Activated naive CD4-positive, alpha-beta T cell (primary cell): ENCODE measurements at regions not wholly inside any gene's neighbourhood (a gene's known extent, or its start where the extent isn't known, plus 50 kb on each side); places are given as distances from the start of the nearest gene placed in this dataset.

ENCODE experiments used
- DNase-seq, 4 experiments: peaks; one replicate each; lab custom pipeline; 2025; lab: John Stamatoyannopoulos, UW

- DNase-seq: no peak
Measured at GRCh38 chr17:77746393-77746792, 212.1 kb upstream of the TNRC6C start.

DNA sequence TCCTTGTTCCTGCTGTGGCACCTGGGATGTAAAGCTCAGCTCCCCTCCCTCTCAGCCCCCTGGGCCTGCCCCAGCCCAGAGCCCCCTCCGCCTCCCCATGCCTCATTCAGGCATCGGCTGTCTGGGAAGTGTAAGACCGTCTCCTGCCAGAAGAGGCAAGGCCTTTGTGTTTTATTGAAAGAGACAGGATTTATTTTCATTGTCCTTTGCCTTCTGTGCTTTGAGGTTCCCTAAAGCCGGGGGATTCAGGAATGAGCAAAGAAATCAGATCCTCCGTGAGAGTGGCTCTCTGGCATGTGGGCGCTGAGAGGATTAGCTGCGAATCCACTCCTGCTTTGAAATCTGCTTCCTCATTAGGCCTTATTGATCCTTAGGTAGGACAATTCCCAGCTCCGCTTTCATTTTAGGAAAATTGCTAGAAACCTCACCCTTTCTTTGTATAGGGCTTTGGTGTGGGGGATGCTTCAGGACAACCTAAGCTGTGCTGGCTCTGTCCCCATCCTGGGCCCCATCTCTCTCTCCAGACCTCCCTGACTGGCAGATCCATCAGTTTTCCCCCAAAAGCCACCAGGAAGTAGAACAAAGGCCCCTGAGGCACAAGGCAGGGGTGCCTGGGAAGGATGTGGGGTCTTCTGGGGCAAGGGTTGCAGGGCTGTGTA, 211.5 kb upstream of the TNRC6C start:
- no peak for DNase-seq

DNA sequence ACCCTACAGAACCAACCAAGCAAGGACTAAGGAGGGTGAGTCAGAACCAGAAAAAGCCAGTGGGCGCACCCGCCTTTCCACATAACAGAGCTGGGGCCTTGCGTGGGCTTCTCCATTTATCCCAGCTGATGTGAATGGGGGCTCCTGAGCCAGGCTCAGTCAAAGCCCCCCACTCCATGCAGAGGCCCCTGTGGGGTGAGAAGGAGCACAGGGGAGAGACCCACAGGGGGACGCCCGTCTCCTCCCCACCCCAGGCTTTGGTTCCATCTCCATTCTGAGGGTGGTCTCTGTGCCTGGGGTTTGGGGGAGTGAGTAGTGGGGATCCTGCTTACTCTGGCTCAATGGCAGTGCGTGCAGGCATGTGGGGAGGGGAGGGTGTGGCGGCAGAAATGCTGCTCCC, 210.1 kb upstream of the TNRC6C start:
- DNase-seq: no peak

DNA sequence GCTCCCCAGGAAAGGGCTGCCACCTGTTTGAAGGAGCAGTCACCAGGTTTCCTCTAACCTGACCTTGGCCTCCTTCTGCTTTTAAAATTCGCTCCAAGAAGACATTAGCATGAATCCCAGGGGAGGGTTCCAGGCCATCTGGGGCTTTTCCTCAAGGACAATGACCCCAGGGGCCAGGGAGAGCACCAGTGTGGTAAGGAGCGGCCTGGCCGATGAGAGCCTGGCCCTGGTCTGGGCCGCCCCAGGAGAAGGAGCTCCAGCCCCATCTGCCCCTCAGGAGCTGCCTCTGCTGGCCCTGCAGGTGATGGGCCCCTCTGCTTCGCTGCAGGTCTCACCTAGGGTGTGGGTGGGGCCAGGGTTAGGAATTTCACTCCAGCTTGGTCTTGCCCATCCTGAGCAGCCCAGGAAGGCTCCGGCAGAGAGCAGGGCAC, 209.2 kb upstream of the TNRC6C start:
- no peak for DNase-seq

DNA sequence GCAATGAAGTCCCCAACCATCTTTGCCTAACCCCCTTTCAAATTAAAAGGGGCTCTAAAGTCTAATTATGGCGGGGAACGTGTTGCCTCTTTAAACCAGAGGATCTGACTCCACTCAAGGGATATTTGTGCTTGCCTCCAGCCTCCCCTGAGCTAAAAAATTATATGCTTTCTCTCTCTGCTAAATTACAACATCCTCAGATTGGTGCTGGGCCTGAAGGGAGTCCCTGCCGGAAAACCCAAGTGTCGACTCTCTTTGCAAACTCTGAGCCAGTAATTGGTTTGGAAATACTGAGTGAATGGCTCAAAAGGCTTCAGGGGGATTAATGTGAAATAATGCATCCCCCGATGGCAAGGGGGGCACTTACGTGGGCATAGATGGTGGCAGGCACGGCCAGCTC, 208.5 kb upstream of the TNRC6C start:
- no peak for DNase-seq

- no peak for DNase-seq
Measured at GRCh38 chr17:77750427-77751043, 208.0 kb upstream of the TNRC6C start.

- no peak for DNase-seq
Measured at GRCh38 chr17:77753246-77753645, 205.3 kb upstream of the TNRC6C start.

DNA sequence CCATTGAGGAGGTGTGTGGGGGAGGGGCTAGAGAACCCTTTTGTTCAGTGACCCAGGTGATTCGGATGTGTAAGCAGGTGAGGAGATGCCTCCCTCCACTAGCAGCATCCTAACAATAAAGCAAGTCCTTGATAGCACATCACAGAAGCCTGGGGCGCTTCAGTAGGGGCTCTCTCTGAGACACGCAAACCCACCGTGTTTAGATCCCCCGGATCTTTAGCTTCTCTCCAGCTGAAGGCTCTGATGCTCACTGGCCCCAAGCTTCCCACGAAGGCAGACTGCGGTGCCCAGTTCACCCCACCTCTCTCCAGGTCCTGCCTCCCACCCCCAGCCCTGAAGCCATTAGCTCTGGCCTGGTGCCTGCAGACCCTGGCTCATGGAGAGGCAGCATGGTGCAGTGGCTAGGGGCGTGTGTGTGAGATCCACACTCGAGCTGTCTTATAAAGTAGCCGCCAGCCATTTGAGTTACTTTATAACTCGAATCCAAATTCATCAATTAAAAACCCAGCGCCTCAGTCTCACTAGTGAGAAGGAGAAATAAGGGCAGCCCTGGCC, 204.7 kb upstream of the TNRC6C start:
- no peak for DNase-seq

DNA sequence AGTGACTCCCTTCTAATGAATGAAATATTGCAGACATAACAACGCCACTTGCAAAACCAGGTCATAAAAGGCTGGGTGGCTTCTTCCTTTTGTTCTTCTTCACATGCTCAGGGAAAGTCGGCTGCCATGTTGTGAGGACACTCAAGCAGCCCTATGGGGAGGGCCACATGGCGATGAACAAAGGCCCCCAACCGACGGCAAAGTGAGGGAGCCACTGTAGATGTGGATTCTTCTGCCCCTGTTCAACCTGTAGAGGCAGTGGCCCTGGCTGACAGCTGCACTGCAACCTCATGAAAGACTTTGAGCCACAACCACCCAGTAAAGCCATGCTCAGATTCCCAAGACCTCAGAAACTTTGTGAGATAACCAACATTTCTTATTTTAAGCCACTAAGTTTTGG, 203.5 kb upstream of the TNRC6C start:
- DNase-seq: no peak

GRCh38 chr17:77755410-77755963, 203.0 kb upstream of the TNRC6C start:
- DNase-seq: no peak

DNA sequence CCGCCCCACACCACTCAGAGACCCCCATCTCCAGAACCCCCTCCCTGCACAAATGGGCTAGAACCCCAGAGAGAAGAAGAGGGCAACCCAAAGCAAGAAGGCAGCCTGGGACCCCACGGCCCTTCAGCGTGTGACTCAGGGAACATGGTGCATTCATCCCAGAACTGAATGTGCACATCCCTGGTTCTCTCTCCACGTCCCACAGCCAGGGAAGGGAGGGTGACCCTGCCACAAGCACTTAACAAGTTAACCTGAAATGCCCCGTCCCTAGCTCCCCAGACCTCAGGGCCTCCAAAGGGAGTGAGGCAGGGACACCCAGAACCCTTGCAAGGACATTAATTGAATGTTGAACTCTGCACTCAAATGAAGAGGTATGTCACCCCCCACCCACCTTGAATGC, 202.5 kb upstream of the TNRC6C start:
- DNase-seq: no peak

GRCh38 chr17:77756846-77757560, 201.5 kb upstream of the TNRC6C start:
- DNase-seq: no peak

GRCh38 chr17:77757561-77757898, 201.0 kb upstream of the TNRC6C start:
- DNase-seq: no peak

GRCh38 chr17:77763023-77763422, 195.5 kb upstream of the TNRC6C start:
- no peak for DNase-seq

GRCh38 chr17:77763575-77763974, 194.9 kb upstream of the TNRC6C start:
- no peak for DNase-seq

- no peak for DNase-seq
Measured at GRCh38 chr17:77765292-77765691, 193.2 kb upstream of the TNRC6C start.

DNA sequence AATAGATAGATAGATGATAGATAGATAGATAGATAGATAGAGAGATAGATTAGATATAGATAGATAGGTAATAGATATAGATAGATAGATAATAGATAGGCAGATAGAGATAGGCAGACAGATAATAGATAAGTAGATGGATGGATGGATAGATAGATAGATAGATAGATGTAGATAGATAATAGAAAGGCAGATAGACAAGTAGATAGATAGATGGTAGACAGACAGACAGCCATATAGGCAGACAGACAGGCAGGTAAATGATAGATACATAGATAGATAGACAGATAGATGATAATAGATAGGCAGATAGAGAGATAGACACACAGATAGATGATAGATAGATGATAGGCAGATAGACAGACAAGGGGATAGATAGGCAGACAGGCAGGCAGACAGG, 191.4 kb upstream of the TNRC6C start:
- DNase-seq: no peak

- no peak for DNase-seq
Measured at GRCh38 chr17:77768248-77768852, 190.2 kb upstream of the TNRC6C start.

DNA sequence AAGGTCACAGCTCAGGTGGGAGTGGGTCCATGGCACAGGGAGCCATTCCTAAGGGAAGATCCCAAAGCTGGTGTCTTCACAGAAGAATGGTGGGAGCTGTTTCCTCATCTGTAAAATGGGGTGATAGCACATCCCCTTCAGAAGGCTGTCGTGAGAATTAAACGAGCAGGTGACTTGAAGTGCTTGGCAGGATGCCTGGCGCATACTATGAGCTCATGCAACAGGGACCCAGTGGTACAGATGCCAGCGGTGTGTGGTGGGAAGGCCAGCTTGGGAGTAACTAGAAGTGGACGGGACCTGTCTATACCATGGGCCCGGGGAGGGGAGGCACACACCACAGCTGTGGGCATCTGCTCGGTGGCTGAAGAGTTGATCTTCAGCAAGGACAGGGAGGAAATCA, 189.3 kb upstream of the TNRC6C start:
- DNase-seq: no peak

GRCh38 chr17:77769762-77770161, 188.7 kb upstream of the TNRC6C start:
- no peak for DNase-seq

- DNase-seq: no peak
Measured at GRCh38 chr17:77770331-77771105, 188.0 kb upstream of the TNRC6C start.

DNA sequence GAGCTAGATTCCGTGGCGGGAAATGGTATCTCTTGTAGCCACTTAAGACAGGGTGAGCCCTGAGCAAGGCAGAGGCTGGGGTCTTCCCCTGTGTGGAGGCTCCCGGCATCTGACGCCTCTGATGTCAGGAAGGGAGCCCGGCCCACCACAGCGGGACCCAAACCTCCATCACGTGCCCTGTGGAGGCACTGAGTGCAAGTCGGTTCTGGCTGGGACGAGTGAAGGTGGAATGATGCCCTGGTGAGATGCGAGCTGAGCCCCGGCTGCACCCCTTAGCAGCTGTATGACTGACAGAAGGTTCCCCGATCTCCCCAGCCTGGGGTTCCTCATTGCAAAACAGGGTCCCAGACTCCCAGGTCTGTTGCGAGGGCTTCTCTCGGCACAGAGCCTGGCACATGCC, 187.4 kb upstream of the TNRC6C start:
- DNase-seq: no peak
